ENCODE measurements at regions not wholly inside any gene's neighbourhood (a gene's known extent, or its start where the extent isn't known, plus 50 kb on each side); places are given as distances from the start of the nearest gene placed in this dataset.
"Not testable (repeated sequence)": the region's sequence is repeated elsewhere in the genome, so short reads cannot be mapped to it uniquely, and the experiment has no call there.

DNA sequence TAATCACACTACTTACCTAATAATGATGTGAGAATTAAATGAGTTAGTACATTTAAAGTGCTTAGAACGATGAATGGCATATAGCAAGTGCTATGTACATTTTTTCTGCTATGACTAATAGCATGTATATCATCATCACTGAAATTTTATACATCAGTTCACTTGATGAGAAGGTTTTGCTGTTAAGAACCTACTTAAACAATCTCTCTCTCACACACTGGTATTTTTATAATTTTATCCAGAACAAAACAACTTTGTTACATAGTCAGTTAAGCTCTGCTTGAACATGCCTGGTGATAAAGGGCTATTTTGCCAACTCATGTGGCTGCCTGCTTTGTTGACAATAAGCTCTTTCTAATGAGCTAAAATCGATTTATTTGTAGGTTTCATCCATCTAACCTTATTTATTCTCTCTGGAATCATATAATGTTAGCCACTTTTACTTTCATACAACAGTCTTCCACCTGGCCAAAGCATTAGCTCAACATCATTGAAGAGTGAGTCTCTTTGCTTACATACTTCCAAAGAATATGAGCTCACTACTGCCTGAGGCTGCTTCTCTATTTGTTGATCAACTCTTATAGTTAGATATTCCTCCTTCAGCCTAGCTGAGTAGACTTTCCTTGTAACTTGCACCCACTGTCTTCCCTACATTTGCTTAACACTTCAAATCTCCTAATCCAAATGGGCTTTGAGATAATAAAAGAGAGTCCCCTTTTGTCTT, 372.7 kb upstream of the BOD1L1 start:
- TF ChIP-seq, protein P1, sequence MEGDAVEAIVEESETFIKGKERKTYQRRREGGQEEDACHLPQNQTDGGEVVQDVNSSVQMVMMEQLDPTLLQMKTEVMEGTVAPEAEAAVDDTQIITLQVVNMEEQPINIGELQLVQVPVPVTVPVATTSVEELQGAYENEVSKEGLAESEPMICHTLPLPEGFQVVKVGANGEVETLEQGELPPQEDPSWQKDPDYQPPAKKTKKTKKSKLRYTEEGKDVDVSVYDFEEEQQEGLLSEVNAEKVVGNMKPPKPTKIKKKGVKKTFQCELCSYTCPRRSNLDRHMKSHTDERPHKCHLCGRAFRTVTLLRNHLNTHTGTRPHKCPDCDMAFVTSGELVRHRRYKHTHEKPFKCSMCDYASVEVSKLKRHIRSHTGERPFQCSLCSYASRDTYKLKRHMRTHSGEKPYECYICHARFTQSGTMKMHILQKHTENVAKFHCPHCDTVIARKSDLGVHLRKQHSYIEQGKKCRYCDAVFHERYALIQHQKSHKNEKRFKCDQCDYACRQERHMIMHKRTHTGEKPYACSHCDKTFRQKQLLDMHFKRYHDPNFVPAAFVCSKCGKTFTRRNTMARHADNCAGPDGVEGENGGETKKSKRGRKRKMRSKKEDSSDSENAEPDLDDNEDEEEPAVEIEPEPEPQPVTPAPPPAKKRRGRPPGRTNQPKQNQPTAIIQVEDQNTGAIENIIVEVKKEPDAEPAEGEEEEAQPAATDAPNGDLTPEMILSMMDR (IDR thresholded peaks at IDR 0.05; ENCODE audit: extremely low read depth, missing control alignments) = no peak
- no peak for DNase-seq (ENCODE audit: low spot score)

DNA sequence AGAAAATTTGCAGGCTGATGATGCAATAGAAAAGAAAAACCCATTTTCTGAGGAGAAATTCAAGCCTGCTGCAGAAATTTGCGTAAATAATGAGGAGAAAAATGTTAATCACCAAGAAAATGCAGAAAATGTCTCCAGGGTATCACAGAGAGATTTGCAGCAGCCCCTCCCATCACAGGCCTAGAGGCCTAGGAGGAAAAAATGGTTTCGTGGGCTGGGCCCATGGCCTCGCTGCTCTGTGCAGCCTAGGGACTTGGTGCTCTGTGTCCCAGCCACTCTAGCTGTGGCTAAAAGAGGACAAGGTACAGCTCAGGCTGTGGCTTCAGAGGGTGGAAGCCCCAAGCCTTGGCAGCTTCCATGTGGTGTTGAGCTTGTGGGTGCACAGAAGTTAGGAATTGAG, 374.8 kb upstream of the BOD1L1 start:
- DNase-seq (ENCODE audit: low spot score) = not testable (repeated sequence)

DNA sequence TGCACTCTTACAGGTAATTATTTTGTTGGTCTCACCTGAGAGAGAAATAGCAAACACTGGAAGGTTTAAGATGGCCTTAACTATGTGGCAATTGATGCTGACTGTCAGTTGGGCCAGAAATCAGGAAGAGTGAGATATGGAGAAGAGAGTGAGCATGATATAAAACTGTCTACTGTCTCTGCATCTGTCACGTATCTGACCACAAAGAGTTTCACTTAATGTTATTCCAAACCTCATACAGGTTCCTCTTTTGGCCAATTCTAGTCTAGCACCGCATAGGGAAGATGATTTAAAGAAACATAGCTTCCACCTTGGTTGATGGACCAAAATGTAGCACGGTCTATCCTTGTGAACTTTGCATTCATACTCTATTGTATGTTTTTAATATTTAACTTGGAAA, 381.0 kb upstream of the BOD1L1 start:
- TF ChIP-seq, protein P1 (IDR thresholded peaks at IDR 0.05; ENCODE audit: extremely low read depth, missing control alignments) = no peak
- no peak for DNase-seq (ENCODE audit: low spot score)

DNA sequence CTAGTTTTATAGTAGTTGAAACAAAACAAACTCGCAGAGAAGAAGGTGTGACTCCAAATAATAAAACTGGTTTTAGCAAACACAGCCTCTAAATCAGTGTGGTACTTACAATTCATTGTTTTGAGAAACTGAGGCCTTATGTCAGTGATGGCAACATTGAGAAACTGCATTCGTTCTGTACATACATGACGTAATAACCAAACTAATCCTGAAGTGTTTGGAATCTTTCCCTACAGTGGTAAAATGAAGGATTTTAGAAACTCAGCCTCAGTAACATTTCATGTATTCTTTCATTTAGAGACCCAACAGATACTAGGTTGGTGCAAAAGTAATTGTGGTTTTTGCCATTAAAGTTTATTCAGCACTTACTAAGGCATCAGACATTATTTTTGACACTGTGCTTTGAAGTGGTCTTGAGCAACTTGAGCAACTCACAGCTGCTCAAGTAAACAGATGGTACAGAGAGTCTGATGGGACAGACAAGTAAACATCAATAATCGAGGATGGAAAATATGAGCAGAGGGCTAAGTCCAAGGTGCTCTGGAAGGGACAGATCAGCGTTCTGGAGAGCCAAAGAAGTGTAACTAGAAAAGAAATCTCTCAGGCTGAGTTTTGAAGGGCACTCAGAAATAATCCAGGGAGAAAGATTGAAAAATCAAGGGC, 390.8 kb upstream of the BOD1L1 start:
- TF ChIP-seq, protein P1 (IDR thresholded peaks at IDR 0.05; ENCODE audit: extremely low read depth, missing control alignments) = no peak
- no peak for DNase-seq (ENCODE audit: low spot score)

DNA sequence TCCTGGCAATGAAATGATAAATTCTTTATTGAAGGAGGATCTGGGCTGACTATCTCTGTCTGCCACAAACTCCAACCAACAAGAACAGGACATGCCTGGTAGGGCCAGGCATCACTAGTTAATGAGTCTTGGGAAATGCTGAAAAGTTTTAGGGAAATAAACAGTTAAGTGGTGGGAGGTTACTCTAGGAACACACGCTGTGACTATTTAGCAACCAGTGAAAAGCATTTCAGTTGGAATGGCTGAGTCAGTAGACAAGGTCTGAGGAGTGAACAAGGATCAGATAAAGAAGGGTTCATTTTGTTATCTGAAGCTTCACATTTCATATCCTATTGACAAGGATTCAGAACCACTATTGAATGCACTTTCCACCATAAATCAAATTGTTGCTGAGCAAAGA, 394.9 kb upstream of the BOD1L1 start:
- no peak for DNase-seq (ENCODE audit: low spot score)
- TF ChIP-seq, protein P1 (IDR thresholded peaks at IDR 0.05; ENCODE audit: extremely low read depth, missing control alignments) = no peak

DNA sequence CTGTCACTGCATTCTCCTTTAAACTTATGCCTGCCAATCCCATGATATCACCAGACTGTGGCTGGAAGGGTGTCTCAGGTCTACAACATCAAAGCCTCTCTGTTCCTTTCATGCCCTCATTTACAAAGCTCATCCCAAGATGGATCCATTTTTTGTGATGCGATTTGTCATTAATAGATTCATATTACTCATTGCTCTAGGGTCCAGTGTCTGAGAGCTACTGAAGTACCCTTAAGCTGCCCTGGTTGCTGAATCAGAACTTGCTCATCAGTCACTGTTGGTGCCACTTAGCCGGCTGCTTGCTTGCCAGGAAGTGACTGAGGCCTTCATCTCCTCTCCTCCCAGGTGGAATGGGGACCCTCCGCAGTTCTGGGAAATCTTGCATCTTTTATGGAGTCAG, 395.5 kb upstream of the BOD1L1 start:
- no peak for DNase-seq (ENCODE audit: low spot score)
- TF ChIP-seq, protein P1 (IDR thresholded peaks at IDR 0.05; ENCODE audit: extremely low read depth, missing control alignments) = no peak

DNA sequence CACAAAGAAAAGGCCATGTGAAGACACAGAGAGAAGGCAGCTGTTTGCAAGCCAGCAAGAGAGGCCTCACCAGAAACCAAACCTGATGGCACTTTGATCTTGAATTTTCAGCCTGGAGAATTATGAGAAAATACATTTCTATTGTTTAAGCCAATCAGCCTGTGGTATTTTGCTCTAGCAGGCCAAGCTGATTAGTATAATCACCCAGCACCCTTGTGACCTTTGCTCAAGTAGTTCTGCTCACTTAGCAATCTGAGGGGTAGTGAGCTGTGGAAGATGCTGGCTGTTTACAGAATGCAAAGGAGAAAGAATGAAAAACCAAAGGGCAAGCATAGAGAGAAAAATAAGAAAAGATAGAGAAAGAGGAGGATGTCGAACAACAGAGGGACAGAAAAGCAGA, 396.4 kb upstream of the BOD1L1 start:
- TF ChIP-seq, protein P1 (IDR thresholded peaks at IDR 0.05; ENCODE audit: extremely low read depth, missing control alignments) = no peak
- DNase-seq (ENCODE audit: low spot score) = no peak

DNA sequence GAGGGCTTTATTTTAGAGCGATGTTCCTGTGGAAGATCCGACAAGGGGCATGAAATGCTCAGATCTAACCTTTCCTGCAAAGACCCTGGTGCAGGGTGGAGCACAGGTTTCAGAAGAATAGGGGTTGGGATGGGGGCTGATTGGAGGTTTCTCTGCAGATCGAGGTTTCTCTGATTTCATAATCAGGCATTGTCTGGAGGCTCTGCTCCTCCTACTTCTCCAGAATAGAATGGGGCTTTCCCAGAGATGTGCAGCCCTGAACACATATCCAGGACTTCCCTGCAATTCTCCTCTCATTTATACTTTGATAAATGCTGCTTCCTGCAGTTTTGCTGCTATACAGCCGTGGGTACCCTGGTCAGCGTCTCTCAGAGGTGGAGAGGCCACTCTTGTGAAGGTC, 397.6 kb upstream of the BOD1L1 start:
- DNase-seq (ENCODE audit: low spot score) = no peak
- TF ChIP-seq, protein P1 (IDR thresholded peaks at IDR 0.05; ENCODE audit: extremely low read depth, missing control alignments) = no peak

Data from GM20000 (cell line).